HG03039 (cell line): ENCODE measurements at regions not wholly inside any gene's neighbourhood (a gene's known extent, or its start where the extent isn't known, plus 50 kb on each side); places are given as distances from the start of the nearest gene placed in this dataset.
A peak's percentile ranks its signal among the peaks of the same experiment; 100 is the strongest.

Source experiments
- ATAC-seq: cut with Tn5 transposase; IDR thresholded peaks from one replicate; pipeline ENCODE4 v1.9.1; 2021; ENCODE audit warnings: mild to moderate bottlenecking, moderate library complexity; ENCODE audit not compliant: unreplicated experiment

DNA sequence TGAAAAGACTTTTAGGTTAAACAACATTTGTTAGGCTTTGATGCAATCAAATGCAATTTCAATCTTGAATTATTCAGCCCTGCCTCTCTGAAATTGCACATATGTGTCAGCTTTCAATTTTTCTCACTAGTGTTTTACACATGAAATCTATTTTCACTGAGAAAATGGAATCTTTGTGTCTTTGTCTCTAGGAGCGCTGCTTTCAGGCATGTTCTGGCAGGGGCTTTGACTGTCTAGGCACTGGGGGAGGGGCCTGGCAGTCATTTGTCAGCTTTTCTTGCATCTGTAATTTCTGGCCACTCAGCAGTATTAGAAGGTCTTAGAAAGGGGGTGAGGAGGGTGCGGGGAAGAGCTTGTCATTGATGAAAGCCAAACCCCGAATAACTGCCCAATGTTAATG is 264.4 kb downstream of the PTPRC start:
- ATAC-seq: no peak

DNA sequence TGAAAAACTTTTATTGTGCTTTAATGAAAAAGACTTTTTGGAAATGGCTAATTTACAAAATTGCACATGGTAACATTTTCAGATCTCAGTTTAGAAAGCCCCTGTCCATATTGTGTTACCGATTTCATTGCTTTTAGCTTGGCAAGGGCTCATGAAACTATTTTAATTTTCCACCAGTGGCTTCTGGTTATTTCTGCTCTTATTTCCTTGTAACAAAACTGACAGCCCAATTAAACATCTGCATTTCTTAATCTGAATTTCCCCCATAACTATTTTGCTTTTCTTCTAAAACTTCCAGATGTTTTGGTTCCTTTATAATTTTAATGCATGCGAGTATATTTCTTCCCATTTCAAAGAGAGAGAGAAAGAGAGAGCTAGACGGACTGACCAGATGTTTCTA is 264.8 kb downstream of the PTPRC start:
- no peak for ATAC-seq

DNA sequence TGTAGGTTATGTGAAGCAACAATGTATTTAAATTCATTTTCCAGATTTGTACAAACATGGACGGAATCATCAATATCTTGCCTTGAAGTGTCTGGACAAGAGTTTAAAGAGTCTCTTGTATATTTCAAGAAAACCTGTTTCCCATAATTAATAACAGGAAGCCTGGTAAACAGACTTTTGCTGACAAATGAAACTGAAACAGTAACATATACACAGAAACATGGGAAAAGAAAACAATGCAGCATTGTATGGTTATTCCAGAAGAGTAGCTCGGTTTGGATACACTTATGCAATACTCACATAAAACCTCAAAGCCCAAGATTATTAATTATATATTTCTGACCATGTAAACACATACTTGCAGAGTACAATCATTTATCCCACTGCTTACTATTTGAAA is 265.5 kb downstream of the PTPRC start:
- no peak for ATAC-seq

DNA sequence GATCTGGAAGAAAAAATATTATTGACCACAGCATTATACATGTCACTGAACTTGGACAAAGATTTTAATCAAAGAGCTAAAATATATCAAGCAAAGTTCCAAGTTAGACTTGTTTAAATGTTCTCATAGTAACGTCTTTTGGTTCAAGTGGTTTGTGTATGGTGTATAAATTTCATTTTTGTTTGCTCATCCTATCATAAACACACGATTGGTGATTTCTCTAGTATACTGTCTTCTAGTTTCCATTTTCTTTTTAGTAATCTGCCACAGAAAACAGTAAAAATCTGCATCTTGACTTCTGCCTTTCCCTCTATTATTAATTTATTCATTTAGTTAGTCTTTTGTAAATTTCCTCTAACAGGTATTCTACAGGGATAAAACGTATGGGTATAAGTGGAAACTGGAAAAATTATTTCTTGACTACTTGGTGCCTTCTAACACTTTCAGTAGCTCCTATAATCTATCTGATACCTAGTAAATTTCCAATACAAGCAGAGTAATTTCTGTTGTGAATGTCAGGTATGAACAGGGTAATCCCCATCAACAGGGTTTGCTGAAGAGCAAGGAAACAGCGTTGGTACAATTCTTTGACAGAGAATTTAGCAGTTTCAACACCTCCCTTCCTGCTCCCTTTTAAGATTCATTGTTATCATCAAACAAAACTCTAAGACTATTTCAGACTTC is 268.0 kb downstream of the PTPRC start:
- no peak for ATAC-seq

DNA sequence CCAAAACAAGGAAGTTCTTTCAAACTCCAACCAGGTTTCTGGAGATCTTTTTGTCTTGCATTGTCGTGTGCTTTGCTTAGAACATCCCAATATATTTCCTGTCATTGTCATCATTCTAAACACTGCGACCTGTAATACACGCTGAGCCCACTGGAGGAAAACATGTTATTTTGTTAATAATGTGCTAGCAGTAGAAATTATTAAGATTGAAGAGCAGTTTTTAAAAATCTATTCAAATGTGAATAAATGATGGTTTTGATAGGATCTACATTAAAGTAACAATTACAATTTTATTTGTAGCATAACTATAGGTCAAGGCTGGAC is 268.5 kb downstream of the PTPRC start:
- ATAC-seq: no peak

DNA sequence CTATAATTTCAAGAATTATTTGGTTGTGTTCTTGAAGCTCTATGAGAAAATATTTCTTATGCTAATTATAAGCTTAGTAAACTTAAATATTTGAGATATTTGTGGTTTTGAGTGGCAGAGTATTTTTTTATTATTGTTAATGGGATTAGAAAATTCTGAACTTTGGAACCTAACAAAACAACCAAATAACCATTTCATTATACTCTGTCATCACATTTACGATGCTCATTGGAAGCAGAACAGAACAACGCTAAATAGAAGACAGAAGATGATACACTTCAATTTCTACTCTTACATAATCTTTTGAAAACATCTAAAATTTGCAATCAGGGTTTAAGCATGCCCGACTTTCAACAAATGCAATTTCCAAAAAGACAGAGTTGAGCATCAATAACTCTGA is 270.2 kb downstream of the PTPRC start:
- no peak for ATAC-seq

DNA sequence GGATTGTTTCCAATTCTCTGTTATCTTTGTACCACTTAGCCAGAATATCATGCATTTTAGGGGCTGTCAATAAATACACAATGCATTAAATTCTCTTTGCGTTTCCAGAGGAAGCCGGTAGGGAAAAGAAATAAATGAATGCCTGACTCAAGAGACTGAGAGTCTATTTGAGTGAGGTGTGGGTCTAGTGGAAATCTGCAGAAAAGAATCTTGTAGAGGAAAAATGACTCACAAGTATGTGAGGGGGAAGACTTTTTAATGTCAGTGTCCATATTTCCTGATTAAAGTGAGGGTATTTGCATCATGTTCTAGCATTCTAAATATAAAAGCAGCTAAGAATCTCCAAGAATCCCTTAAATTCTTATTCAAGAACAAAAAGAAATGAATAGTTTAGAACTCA is 271.1 kb downstream of the PTPRC start:
- ATAC-seq: no peak

DNA sequence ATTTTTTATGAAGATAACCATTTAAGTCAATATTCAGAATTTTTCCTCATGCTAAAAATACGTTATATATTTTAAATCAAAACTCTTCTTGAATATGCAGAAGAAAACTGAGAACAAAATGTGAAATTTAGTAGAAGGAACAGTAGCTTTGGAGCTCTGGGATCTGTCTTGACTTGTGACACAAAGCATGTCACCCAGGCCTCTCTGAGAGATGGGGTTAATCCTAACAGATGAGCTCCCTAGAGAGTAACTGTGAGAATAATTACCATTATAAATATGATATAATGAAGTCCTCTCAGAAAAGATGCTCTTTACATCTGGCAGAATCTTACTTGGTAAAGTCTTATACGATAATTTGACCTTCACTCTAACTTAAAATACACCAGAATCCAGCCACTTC is 272.0 kb downstream of the PTPRC start:
- no peak for ATAC-seq

DNA sequence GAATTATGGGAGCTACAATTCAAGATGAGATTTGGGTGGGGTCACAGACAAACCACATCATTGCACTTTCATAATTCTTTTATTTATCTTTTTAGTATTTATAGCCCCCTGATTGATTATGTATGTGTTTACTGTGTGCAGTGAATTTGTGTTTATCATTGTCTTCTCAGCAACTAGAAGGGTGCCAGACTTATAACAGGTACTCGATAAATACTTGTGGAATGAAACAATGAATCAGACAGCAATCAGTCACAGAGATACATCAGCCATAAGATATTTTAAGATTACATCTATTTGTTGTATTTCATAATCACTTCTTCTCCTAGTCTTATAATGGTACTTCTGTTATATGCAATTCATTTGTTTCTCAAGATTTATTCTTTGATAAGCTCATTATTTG is 273.2 kb downstream of the PTPRC start:
- no peak for ATAC-seq

DNA sequence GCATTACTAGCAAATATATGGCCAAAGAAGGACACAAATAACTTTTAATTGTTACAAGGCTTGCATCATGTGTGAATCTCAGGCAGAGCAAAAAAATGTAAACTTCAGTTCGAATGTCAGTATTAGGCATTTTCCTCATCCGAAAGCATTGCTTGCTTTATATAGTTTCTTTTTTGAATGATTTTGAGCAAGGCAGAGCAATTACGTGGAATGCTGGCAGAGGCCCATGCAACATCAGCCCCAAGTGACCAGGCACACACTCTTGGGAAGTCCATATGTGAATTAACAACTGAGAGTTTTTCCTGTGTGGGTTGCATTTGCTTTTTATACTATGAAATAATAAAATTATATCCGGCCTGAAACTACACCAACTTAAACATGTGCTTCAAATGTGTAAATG is 274.8 kb downstream of the PTPRC start:
- no peak for ATAC-seq

DNA sequence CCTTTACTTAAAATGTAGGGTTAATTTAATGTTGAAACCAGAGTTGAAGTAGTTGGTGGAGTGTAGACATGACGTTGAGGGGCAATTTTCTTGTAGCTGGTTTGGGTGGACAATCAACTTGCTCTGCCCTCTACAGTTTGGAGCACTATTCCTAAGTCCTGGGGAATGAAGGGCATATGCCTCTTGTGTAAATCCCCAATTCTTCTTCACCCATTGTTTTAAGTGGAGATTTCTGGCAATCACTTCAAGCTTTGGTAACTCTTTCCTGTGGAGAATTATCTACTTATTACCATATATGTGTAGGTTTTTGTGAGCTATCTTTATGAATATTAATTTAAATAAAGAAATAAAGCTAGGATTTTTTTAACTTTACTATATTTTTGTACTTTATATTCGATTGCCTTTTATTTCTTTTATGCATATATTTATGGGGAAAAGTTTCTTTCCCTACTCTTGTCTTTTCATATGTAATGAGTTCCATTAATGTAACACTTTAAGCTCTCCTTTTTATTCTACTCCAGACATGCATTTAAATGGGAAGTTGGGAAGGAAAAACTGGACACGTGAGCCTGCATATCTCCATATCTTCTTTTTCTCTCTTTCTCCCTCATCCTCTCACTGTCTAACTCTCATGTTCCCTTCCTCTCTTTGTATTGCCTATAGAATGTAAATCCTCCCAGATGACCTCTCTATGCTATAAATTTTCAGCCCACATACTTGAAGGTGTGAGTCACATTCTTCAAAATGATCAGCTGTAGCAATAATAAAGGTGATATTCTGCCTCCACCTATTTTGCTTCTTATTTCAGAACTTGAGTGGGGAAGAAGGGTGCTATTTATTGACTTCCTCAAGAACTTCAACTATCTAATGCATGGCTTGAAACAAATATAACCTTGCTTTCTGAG is 276.7 kb downstream of the PTPRC start:
- no peak for ATAC-seq

DNA sequence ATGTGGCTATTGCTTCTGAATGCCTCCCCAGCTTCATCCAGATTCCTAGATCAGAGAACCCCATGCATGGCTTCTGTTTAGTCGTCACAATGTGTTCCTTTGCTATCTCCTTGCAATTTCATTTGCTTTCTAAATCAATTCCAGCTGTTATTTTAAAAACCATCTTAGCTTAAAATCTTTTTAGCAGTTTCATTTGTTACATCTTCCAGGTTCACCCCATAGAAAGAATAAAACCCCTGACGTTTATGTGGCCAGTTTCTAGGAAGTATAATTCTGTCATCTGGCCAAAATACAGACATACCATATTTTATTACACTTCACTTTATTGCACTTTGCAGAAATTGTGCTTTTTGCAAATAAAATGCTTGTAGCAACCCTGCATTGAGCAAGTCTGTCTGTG is 278.4 kb downstream of the PTPRC start:
- no peak for ATAC-seq

DNA sequence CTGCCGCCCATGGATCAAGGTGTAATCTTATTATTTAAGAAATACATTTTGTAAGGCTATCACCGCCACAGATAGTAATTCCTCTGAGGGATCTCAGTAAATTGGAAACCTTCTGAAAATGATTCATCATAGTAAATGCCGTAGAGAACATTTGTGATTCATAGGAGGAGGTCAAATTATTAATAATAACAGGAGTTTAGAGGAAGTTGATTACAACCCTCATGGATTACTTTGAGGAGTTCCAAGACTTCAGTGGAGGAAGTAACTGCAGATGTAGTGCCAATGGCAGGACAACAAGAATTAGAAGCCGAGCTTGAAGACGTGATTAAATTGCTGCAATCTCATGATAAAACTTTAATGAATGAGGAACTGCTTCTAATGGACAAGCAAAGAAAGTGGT is 280.1 kb downstream of the PTPRC start:
- no peak for ATAC-seq

DNA sequence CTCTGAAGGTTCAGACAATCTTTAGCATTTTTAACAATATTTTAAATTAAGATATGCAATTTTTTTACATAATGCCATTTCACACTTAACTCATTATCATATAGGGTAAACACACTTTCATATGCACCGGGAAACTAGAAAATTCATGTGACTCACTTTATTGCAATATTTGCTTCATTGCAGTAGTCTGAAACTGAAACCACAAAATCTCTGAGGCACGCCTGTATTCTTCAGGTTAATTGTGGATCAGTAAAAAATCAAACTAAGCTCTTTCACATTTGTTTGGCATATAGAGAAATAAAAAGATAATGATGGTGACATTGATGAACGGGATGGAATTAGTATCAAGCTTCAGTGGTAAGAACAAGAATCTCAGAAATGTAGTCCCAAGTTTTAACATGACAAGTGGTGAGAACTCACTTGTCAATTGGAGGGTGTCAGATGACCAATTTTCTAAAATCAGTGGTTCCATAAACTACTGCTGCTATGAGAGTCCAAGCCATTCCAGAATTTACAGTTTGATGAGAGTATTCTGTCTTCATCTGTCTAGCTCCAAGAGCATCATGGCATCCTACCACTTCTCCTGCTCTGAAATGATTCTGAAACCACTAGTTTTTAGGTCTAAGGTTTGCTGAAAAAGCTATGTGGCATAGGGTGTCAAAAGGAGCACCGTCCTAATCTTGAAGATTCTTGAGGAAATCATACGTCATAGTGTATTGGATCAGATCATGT is 281.0 kb downstream of the PTPRC start:
- ATAC-seq: no peak

DNA sequence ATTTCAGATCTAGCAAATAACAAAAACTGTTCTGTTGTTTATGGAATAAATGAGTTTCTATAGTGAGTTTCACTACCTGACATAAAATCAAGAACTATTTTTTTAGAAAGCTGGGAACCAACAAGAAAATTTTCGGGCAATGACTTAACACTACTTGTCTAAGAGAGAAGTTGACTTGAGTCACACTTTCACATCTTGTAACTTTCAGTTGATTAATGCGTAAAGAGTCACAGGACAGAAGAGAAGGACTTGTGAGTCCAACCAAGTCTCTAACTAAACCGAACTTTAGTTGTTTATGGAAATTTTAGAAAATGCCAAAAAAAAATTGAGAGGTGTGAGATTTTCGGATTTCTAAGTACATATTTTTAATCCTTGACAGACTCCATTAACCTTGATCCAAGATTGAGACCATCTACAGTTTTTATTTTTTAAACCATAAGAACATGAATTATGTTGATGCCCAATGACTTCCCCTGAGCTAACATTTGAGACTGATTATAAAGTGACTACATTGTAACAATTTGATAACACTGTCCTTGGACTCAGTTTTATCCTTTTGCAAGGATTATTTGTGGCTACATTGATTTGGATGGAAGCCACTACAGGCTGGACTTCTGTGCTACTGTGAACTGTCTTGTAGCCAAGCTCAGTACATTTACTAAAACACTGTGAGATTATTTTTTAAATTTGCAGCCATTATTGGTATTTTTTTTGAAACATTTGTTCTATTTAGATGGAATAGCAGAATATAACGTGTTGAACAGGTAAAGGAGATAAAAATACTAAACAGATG is 284.0 kb downstream of the PTPRC start:
- ATAC-seq: peak; percentile 56

DNA sequence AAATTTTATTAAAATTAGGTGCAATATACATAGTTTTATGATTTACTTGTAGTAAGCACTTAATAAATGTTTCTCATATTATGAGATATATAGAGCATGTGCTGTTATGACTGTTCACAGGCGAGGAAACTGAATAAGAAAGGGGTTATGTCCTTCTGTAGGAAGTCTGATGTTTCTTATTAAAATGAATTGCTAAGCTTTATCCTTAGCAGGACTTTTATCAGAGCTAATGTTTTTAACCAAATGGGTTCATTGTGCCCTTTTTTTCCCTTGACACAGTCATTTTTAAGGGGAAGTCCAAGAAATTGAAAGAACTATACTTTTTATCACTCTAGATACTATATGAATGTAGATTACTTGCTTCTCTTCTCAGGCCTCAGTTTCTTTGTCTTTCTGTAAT is 285.2 kb downstream of the PTPRC start:
- no peak for ATAC-seq

DNA sequence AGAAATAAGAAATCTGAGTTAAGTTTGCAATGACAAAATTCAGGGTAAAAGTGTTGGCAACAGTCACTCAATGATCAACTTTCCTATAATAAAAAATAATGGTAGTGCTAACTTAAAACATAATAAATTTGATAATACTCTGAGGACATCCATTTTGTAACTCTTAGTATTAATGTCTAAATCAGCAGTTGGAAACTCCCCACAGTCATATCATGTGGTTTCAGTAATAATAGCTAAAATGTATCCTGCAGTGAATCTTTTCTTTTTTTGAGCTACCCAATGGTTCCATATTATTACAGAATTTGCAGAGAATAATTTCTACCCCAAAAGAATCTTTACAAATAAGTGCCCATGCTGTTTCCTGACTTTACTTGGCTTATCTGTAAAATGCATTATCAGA is 286.7 kb downstream of the PTPRC start:
- ATAC-seq: no peak

DNA sequence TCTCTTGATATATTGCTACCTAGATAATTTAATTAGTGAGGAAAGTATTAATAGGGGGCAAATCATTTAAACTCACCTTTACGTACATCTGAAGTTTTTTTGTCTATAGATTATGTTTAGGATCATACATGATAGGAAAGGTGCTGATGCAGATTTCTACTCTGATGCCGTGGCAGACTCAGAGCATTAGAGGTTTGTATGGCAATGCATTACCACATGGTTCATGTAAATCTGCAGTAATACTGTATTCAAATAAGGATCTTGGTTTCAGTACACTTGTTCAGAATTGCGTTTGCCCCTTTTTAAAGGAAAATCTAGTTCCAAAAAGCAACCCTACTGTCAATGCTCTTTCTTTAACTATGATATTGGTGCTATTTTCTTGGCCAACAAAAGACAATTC is 288.3 kb downstream of the PTPRC start:
- ATAC-seq: no peak

DNA sequence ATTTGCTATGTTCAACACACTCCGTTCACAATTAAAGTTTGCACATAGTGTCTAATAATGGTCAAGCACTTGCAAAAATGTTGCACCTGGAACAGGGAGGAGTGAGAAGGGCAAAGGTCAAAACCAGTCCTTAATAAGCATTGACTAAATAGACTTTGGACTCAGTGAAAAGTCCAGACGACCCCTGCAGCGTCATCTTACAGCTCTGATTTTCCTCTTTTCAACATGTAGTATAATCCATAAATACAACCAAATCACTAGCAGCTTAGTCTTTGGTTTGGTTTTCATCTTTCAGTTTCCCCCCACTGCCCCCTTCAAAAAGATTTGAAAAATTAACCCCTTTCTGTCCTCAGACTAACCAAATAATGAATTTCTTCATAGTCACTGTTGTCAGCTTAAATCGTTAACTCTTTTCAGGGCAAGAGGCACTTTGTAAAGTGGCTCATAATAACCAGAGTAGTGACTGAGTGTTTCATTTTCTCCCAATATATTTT is 290.3 kb downstream of the PTPRC start:
- ATAC-seq: no peak

DNA sequence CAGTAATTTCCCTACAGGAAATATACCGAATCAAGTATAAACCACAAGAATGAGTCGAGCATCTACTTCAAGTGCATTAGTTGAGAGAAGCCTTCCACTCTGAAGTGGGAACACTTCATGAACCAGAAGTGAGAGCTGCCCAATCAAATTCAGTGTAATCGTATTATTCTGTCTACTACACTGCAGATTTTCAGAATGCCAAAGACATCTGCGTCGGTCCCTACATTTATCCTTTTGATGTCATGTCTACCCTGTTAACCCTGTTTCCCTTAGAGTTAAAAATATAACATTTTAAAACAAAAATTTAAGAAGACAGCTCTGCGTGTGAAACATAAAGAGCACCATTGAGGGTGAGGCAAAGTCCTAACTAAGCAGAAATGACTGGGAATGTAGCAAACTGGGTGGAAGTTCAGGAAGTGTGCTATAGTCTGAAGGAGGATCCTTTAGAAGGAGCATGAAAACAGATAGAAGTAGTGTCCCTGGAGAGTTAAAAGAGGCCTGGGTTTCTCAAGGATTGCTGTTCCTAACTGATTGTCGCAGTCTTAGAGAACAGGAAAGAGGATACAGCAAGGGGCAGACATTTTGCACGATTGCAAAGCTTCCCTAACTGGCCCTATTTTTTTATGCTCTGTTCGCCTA is 291.2 kb downstream of the PTPRC start:
- ATAC-seq: peak; percentile 45
